Type B pancreatic cell (in vitro differentiated cells): ENCODE measurements at regions not wholly inside any gene's neighbourhood (a gene's known extent, or its start where the extent isn't known, plus 50 kb on each side); places are given as distances from the start of the nearest gene placed in this dataset.

Experiments used
- DNase-seq: peaks from one replicate; pipeline ENCODE4 v3.0.0; 2021; ENCODE audit warnings: mixed read lengths; ENCODE audit not compliant: unreplicated experiment; ENCODE audit errors: extremely low spot score
- H3K27ac Mint-ChIP-seq: 2 replicates; pipeline ENCODE4 v1.8.0; 2021; ENCODE audit warnings: mild to moderate bottlenecking, mixed read lengths
- H3K27me3 Mint-ChIP-seq: 2 replicates; pipeline ENCODE4 v1.8.0; 2021; ENCODE audit warnings: mixed read lengths
- H3K36me3 Mint-ChIP-seq: 2 replicates; pipeline ENCODE4 v1.8.0; 2021; ENCODE audit warnings: mixed read lengths
- H3K4me1 Mint-ChIP-seq: one replicate; pipeline ENCODE4 v1.8.0; 2021; ENCODE audit warnings: mixed read lengths; ENCODE audit not compliant: unreplicated experiment
- H3K4me3 Mint-ChIP-seq: 2 replicates; pipeline ENCODE4 v1.8.0; 2021; ENCODE audit warnings: mild to moderate bottlenecking, mixed read lengths
- H3K9me3 Mint-ChIP-seq: 2 replicates; pipeline ENCODE4 v1.8.0; 2021; ENCODE audit warnings: mixed read lengths
- CTCF ChIP-seq: fragments of 200-600 bp; sonication (generic); conservative IDR thresholded peaks from 2 replicates; pipeline ENCODE4 v1.5.0; 2021; ENCODE audit warnings: antibody characterized with exemption, mild to moderate bottlenecking

GRCh38 chr2:228559774-228560415 is 378.4 kb upstream of the SPHKAP start:
- Mint-ChIP-seq H3K27me3 (no peaks in the 10 kb centered on the region), H3K36me3 (no peaks in the 10 kb centered on the region), H3K27ac (no peak overlapping the region), H3K4me3 (no peak overlapping the region), H3K9me3 (no peaks in the 10 kb centered on the region), H3K4me1 (no peaks in the 10 kb centered on the region)
- no peak for DNase-seq
- no peak for TF ChIP-seq CTCF

GRCh38 chr2:228556717-228557116 is 375.2 kb upstream of the SPHKAP start:
- no peak for DNase-seq
- H3K4me1 Mint-ChIP-seq, result no peaks in the 10 kb centered on the region
- H3K36me3 Mint-ChIP-seq, result no peaks in the 10 kb centered on the region
- TF ChIP-seq CTCF, result no peak
- no peaks in the 10 kb centered on the region for H3K27me3 Mint-ChIP-seq
- H3K4me3 Mint-ChIP-seq, result no peak overlapping the region
- no peak overlapping the region for H3K27ac Mint-ChIP-seq
- H3K9me3 Mint-ChIP-seq, result no peaks in the 10 kb centered on the region

- H3K27ac Mint-ChIP-seq, result no peak overlapping the region
- no peak overlapping the region for H3K4me3 Mint-ChIP-seq
- H3K9me3 Mint-ChIP-seq, result no peaks in the 10 kb centered on the region
- TF ChIP-seq CTCF, result no peak
- no peaks in the 10 kb centered on the region for H3K27me3 Mint-ChIP-seq
- H3K36me3 Mint-ChIP-seq, result no peaks in the 10 kb centered on the region
- no peak for DNase-seq
- no peaks in the 10 kb centered on the region for H3K4me1 Mint-ChIP-seq
Measured at GRCh38 chr2:228549441-228550007, 368.0 kb upstream of the SPHKAP start.

GRCh38 chr2:228548230-228548629 is 366.7 kb upstream of the SPHKAP start:
- no peaks in the 10 kb centered on the region for H3K4me1 Mint-ChIP-seq
- DNase-seq, result no peak
- no peak overlapping the region for H3K27ac Mint-ChIP-seq
- no peaks in the 10 kb centered on the region for H3K9me3 Mint-ChIP-seq
- no peaks in the 10 kb centered on the region for H3K36me3 Mint-ChIP-seq
- H3K27me3 Mint-ChIP-seq, result no peaks in the 10 kb centered on the region
- no peak overlapping the region for H3K4me3 Mint-ChIP-seq
- TF ChIP-seq CTCF, result no peak

- no peak for TF ChIP-seq CTCF
- no peaks in the 10 kb centered on the region for H3K4me1 Mint-ChIP-seq
- no peaks in the 10 kb centered on the region for H3K36me3 Mint-ChIP-seq
- DNase-seq, result no peak
- H3K9me3 Mint-ChIP-seq, result no peaks in the 10 kb centered on the region
- no peaks in the 10 kb centered on the region for H3K27me3 Mint-ChIP-seq
- H3K4me3 Mint-ChIP-seq, result no peak overlapping the region
- no peak overlapping the region for H3K27ac Mint-ChIP-seq
Measured at GRCh38 chr2:228545748-228546145, 364.3 kb upstream of the SPHKAP start.
